GM12878 (cell line): ENCODE measurements at regions not wholly inside any gene's neighbourhood (a gene's known extent, or its start where the extent isn't known, plus 50 kb on each side); places are given as distances from the start of the nearest gene placed in this dataset.

ENCODE experiments used
- ATAC-seq: fragments of 200-7000 bp; cut with Tn5 transposase; 3 replicates; pipeline ENCODE4 v1.9.1; 2020; ENCODE audit warnings: mild to moderate bottlenecking, moderate library complexity
- BruUV-seq: library from RNA; stranded (reverse); fragments of 400-500 nt; replicated peaks from 2 replicates; lab custom pipeline; 2021; lab: Mats Ljungman, UMichigan
- CTCF ChIA-PET: fragments of 300-600 bp; sonication (Branson Sonifier 250); formaldehyde crosslinking; extraction: SDS; loops from one replicate; lab custom pipeline; 2021; ENCODE audit warnings: inconsistent platforms; lab: Yijun Ruan, JAX
- POLR2A ChIA-PET: fragments of 350-600 bp; formaldehyde crosslinking; extraction: SDS; loops from one replicate; lab custom pipeline; 2021; ENCODE audit warnings: inconsistent platforms; lab: Charles Lee
- RAD21 ChIA-PET: fragments of 300-600 bp; sonication (Branson Sonifier 250); formaldehyde crosslinking; loops from one replicate; lab custom pipeline; 2023; ENCODE audit warnings: antibody characterized with exemption; ENCODE audit not compliant: unreplicated experiment; lab: Charles Lee
- SMC1A ChIA-PET: fragments of 300-600 bp; sonication (Branson Sonifier 250); formaldehyde crosslinking; loops from one replicate; lab custom pipeline; 2023; ENCODE audit not compliant: unreplicated experiment, uncharacterized antibody; lab: Charles Lee
- DNase-seq: peaks from one replicate; pipeline ENCODE4 v3.0.0-alpha.2; 2011; ENCODE audit warnings: low read depth, low spot score
- FAIRE-seq: peaks from 3 replicates; lab custom pipeline; 2011; peaks lifted over from hg19 to GRCh38; lab: Jason Lieb, UNC
- H2AFZ ChIP-seq: 2 replicates; pipeline ENCODE4 v1.6.0; 2011; ENCODE audit warnings: low read depth, low read length, control low read depth; ENCODE audit not compliant: control insufficient read depth
- H3K27ac ChIP-seq: 2 replicates; pipeline ENCODE4 v1.5.1; 2011; ENCODE audit warnings: control low read depth; ENCODE audit not compliant: control insufficient read depth, insufficient read depth
- H3K27me3 ChIP-seq, 2 experiments: replicated peaks in 1 of 2; 2 replicates each; pipeline versions ENCODE4 v1.6.0 to v1.6.1; 2011; ENCODE audit warnings: low read length in 1 of 2; ENCODE audit not compliant: control insufficient read depth in 2 of 2, insufficient read depth in 2 of 2
- H3K36me3 ChIP-seq, 2 experiments: 2 replicates each; pipeline ENCODE4 v1.5.1; 2011; ENCODE audit warnings: low read length in 1 of 2; ENCODE audit not compliant: control insufficient read depth in 2 of 2, insufficient read depth in 2 of 2
- H3K4me1 ChIP-seq: 2 replicates; pipeline ENCODE4 v1.6.1; 2011; ENCODE audit warnings: mild to moderate bottlenecking, low read length, moderate library complexity, mixed read lengths; ENCODE audit not compliant: control insufficient read depth, insufficient read depth
- H3K4me2 ChIP-seq: 2 replicates; pipeline ENCODE4 v1.6.0; 2011; ENCODE audit warnings: control low read depth; ENCODE audit not compliant: control insufficient read depth, insufficient read depth
- H3K4me3 ChIP-seq: fragments of 200-600 bp; sonication (generic); 2 replicates; pipeline ENCODE4 v1.5.1; 2016
- H3K79me2 ChIP-seq: 2 replicates; pipeline ENCODE4 v1.6.0; 2011; ENCODE audit warnings: low read length; ENCODE audit not compliant: control insufficient read depth, insufficient read depth
- H3K9ac ChIP-seq: 2 replicates; pipeline ENCODE4 v1.8.0; 2011; ENCODE audit warnings: low read length, control low read depth, mixed read lengths; ENCODE audit not compliant: control insufficient read depth, insufficient read depth
- H3K9me3 ChIP-seq: replicated peaks from 3 replicates; pipeline ENCODE4 v1.5.1; 2011; ENCODE audit warnings: mild to moderate bottlenecking, low read length; ENCODE audit not compliant: control insufficient read depth, insufficient read depth
- H4K20me1 ChIP-seq: 2 replicates; pipeline ENCODE4 v1.6.0; 2011; ENCODE audit not compliant: control insufficient read depth, insufficient read depth
- EP300 ChIP-seq, 2 experiments: fragments of 150-350 bp in 1 of 2; IDR thresholded peaks; 2 replicates each; pipeline ENCODE4 v1.6.1; 2011 to 2012; ENCODE audit warnings: low read depth in 2 of 2, low read length in 2 of 2, borderline replicate concordance in 1 of 2, improper control_type of control experiment in 1 of 2, inconsistent platforms in 1 of 2; ENCODE audit not compliant: control insufficient read depth in 1 of 2
- HCFC1 ChIP-seq: fragments of 150-350 bp; IDR thresholded peaks from 2 replicates; pipeline ENCODE4 v1.6.1; 2014; ENCODE audit warnings: low read length
- IKZF2 ChIP-seq, 2 experiments: fragments of 450-650 bp; IDR thresholded peaks; 2 replicates each; pipeline ENCODE4 v1.6.1; 2017; ENCODE audit warnings: mild to moderate bottlenecking in 2 of 2, moderate library complexity in 2 of 2
- RUNX3 ChIP-seq: IDR thresholded peaks from 2 replicates; pipeline ENCODE4 v1.6.1; 2012; ENCODE audit warnings: low read length, inconsistent platforms
- SMAD5 ChIP-seq: IDR thresholded peaks from 2 replicates; pipeline ENCODE4 v1.6.1; 2016; ENCODE audit warnings: antibody characterized with exemption, low read depth
- SUPT20H ChIP-seq: IDR thresholded peaks from 2 replicates; pipeline ENCODE4 v1.6.1; 2011; ENCODE audit warnings: low read depth, mild to moderate bottlenecking, low read length, moderate library complexity, borderline replicate concordance; ENCODE audit not compliant: control insufficient read depth
- SUZ12 ChIP-seq: fragments of 200-600 bp; sonication (generic); IDR thresholded peaks from one replicate; pipeline ENCODE4 v1.6.1; 2018; ENCODE audit warnings: antibody characterized with exemption, mild to moderate bottlenecking; ENCODE audit not compliant: unreplicated experiment
- TCF7 ChIP-seq: IDR thresholded peaks from 2 replicates; pipeline ENCODE4 v1.6.1; 2014; ENCODE audit warnings: antibody characterized with exemption, borderline replicate concordance
- YBX1 ChIP-seq: fragments of 450-650 bp; IDR thresholded peaks from 2 replicates; pipeline ENCODE4 v1.6.1; 2016; ENCODE audit warnings: antibody characterized with exemption
- ZNF217 ChIP-seq: fragments of 450-650 bp; IDR thresholded peaks from 2 replicates; pipeline ENCODE4 v1.6.1; 2017; ENCODE audit warnings: antibody characterized with exemption, mild to moderate bottlenecking
- ZSCAN29 ChIP-seq: fragments of 450-650 bp; IDR thresholded peaks from 2 replicates; pipeline ENCODE4 v1.6.1; 2017; ENCODE audit warnings: mild to moderate bottlenecking, moderate library complexity
- WGBS: methylation state at CpG from one replicate; pipeline ENCODE4 v1.1.6; 2016; ENCODE audit warnings: low lambda C conversion rate; ENCODE audit not compliant: insufficient replicate concordance, insufficient coverage; ENCODE audit errors: missing lambda C conversion rate; 5-methylcytosine and 5-hydroxymethylcytosine counted together
- in situ Hi-C: fragments of 300-500 bp; cut with MboI; formaldehyde crosslinking; loops from 9 replicates; pipeline ENCODE4 v1.14.3; 2018; ENCODE audit warnings: mixed read lengths
- intact Hi-C: fragments of 100-400 bp; cut with micrococcal nuclease; formaldehyde crosslinking; loops from one replicate; pipeline ENCODE4 v1.14.2; 2022; ENCODE audit not compliant: unreplicated experiment
- TF ChIP-seq, protein P1 (sequence below): IDR thresholded peaks from 2 replicates; pipeline ENCODE4 v1.6.1; 2012; ENCODE audit warnings: low read depth, low read length, improper control_type of control experiment

- TF ChIP-seq, protein P1, sequence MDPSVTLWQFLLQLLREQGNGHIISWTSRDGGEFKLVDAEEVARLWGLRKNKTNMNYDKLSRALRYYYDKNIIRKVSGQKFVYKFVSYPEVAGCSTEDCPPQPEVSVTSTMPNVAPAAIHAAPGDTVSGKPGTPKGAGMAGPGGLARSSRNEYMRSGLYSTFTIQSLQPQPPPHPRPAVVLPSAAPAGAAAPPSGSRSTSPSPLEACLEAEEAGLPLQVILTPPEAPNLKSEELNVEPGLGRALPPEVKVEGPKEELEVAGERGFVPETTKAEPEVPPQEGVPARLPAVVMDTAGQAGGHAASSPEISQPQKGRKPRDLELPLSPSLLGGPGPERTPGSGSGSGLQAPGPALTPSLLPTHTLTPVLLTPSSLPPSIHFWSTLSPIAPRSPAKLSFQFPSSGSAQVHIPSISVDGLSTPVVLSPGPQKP = no peak
- no peak for TF ChIP-seq SMAD5
- no peak for TF ChIP-seq EP300 (IDR thresholded peaks at IDR 0.05; ENCODE audit: borderline replicate concordance in 1 of 2, control insufficient read depth in 1 of 2, low read depth in 2 of 2, low read length in 2 of 2)
- no peak for TF ChIP-seq ZNF217
These were observed 141.5 kb upstream of the UBASH3B start (continued) for GRCh38 chr11:122513997-122514396.

GRCh38 chr11:122513328-122513727 lies 142.2 kb upstream of the UBASH3B start:
- ATAC-seq = no peak
- no peak overlapping the region for H3K27ac ChIP-seq
- H3K9me3 ChIP-seq = no peaks in the 10 kb centered on the region
- H3K4me1 ChIP-seq = no peaks in the 10 kb centered on the region
- no peaks in the 10 kb centered on the region for H4K20me1 ChIP-seq
- no peak overlapping the region for H2AFZ ChIP-seq
- intact Hi-C loops (no loop called here), in situ Hi-C loops (no loop called here)
- H3K79me2 ChIP-seq = no peaks in the 10 kb centered on the region
- no peak overlapping the region for H3K4me3 ChIP-seq
- TF ChIP-seq HCFC1 = no peak
- no peak for TF ChIP-seq YBX1
- TF ChIP-seq RUNX3 = no peak
- no peak for TF ChIP-seq SUPT20H
- no peak for TF ChIP-seq ZSCAN29
- no peak for TF ChIP-seq SUZ12
- no peak for TF ChIP-seq IKZF2 (IDR thresholded peaks at IDR 0.05)
- TF ChIP-seq EP300 (IDR thresholded peaks at IDR 0.05; ENCODE audit: borderline replicate concordance in 1 of 2, control insufficient read depth in 1 of 2, low read depth in 2 of 2, low read length in 2 of 2) = no peak
- TF ChIP-seq TCF7 = no peak
- CTCF ChIA-PET = no interaction called here
- no peaks in the 10 kb centered on the region; a peak in 1 of 4 replicates for H3K27me3 ChIP-seq
- SMC1A ChIA-PET = no interaction called here
- no peak for DNase-seq
- BruUV-seq = no TSS peak
- FAIRE-seq = no peak
- RAD21 ChIA-PET = no interaction called here
- no peaks in the 10 kb centered on the region for H3K36me3 ChIP-seq
- no peak overlapping the region for H3K9ac ChIP-seq
- WGBS = 21% methylated on average over 2 of the region's 2 CpGs
- H3K4me2 ChIP-seq = no peak overlapping the region
- POLR2A ChIA-PET = no interaction called here
